ENCODE measurements at regions not wholly inside any gene's neighbourhood (a gene's known extent, or its start where the extent isn't known, plus 50 kb on each side); places are given as distances from the start of the nearest gene placed in this dataset.

- DNase-seq (ENCODE audit: low spot score), result no peak
- in situ Hi-C loops (cut with MboI; ENCODE audit: low pct_unique_long_range_greater_than_20kb, low sequenced_read_pairs, unreplicated experiment), result no loop called here
- no peak for TF ChIP-seq CTCF (IDR thresholded peaks at IDR 0.05; ENCODE audit: extremely low read depth, insufficient read depth, missing control alignments)
Observed at GRCh38 chr6:169969372-169970099, 218.1 kb downstream of the ERMARD start.

DNA sequence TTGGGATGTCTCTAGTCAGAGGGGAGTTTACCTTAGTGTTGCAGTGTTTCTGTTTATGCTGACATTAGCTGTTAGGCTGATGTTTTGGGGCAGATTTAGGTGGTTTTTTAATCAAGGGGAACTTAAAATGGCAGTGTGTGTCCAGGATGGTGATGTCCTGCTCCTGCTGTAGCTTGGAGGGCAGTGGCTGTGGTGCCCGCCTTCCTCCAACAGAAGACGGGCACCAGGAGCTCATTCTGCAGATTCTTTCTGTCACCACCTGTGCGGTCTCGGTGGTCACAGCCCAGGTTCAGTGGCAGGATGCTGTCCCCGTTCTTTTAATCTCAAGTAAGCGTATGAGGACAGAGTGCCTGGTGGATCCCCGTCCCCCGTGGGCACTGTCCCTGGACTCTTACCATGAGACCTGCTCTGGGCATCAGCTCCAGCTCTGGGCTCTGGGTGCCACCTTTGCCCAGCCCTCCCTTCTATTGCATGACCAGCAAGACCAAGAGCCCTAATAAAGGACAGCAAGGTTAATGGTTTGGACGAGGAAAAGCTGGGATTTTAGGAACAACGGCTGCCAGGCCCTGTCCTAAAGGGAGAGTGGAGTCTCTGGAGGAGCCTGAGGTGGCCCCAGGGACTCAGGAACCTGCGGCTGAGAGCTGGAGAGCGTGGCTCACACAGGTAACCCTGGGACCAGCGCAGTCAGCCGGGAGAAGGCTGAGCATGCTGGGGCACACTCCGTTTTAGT, 217.3 kb downstream of the ERMARD start:
- no peak for TF ChIP-seq CTCF (IDR thresholded peaks at IDR 0.05; ENCODE audit: extremely low read depth, insufficient read depth, missing control alignments)
- no peak for DNase-seq (ENCODE audit: low spot score)
- in situ Hi-C loops (cut with MboI; ENCODE audit: low pct_unique_long_range_greater_than_20kb, low sequenced_read_pairs, unreplicated experiment), result no loop called here

DNA sequence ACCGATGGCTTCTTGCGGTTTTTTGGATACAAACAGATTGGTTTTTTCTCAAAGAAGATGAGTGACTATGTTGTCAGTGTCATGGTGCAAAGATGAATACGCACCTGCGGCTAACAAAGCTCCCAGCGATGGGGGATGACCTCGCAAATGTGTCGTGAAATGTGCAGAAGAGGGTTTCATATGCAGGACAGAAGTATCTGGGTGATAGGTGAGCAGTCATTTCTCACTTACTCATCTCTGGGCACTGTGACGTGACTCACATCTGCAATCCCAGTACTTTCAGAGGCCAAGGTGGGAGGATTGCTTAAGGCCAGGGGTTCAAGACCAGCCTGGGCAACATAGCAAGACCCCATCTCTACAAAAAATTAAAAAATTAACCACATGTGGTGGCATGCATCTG, 216.3 kb downstream of the ERMARD start:
- no peak for TF ChIP-seq CTCF (IDR thresholded peaks at IDR 0.05; ENCODE audit: extremely low read depth, insufficient read depth, missing control alignments)
- DNase-seq (ENCODE audit: low spot score), result no peak
- in situ Hi-C loops (cut with MboI; ENCODE audit: low pct_unique_long_range_greater_than_20kb, low sequenced_read_pairs, unreplicated experiment), result no loop called here

GRCh38 chr6:169966312-169967181, 215.1 kb downstream of the ERMARD start:
- no peak for TF ChIP-seq CTCF (IDR thresholded peaks at IDR 0.05; ENCODE audit: extremely low read depth, insufficient read depth, missing control alignments)
- DNase-seq (ENCODE audit: low spot score), result no peak

DNA sequence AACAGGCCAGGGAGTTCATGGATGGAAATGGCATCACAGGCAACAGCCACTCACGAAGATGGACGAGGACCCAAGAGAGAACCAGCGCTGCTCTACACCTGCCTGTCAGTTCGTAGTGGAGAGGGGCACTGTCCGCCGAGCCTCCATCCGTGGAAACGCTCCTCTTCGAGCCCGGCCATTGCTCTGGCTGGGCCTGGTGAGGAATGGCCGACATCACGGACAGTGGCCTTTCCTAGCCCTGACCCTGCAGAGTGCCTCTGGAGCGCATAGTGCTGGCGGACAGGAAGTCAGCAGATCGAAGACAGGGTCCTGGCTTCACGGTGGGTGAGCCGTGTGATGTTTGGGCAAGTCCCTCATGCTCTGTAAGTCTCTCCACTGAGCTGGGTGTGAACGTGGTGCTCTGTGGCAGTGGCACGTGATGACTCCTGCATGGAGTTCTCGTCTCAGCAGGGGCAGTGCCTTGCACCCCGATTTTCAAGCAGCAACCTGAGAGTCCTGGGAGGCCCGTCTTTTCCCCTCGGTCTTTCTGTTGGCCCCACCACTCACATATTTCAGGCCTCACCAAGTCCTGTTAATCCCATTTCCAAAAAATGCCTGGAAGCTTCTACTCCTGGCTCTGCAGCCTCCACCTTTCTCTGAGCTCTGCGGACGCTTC, 214.4 kb downstream of the ERMARD start:
- in situ Hi-C loops (cut with MboI; ENCODE audit: low pct_unique_long_range_greater_than_20kb, low sequenced_read_pairs, unreplicated experiment), result no loop called here
- no peak for DNase-seq (ENCODE audit: low spot score)
- no peak for TF ChIP-seq CTCF (IDR thresholded peaks at IDR 0.05; ENCODE audit: extremely low read depth, insufficient read depth, missing control alignments)

More at GRCh38 chr6:169966312-169967181, 215.1 kb downstream of the ERMARD start:
- in situ Hi-C loops (cut with MboI; ENCODE audit: low pct_unique_long_range_greater_than_20kb, low sequenced_read_pairs, unreplicated experiment), result no loop called here

GRCh38 chr6:169965239-169965638, 213.8 kb downstream of the ERMARD start:
- no peak for TF ChIP-seq CTCF (IDR thresholded peaks at IDR 0.05; ENCODE audit: extremely low read depth, insufficient read depth, missing control alignments)
- in situ Hi-C loops (cut with MboI; ENCODE audit: low pct_unique_long_range_greater_than_20kb, low sequenced_read_pairs, unreplicated experiment), result no loop called here
- no peak for DNase-seq (ENCODE audit: low spot score)

Measured in GM13977 (cell line).